ENCODE measurements at regions not wholly inside any gene's neighbourhood (a gene's known extent, or its start where the extent isn't known, plus 50 kb on each side); places are given as distances from the start of the nearest gene placed in this dataset.

DNA sequence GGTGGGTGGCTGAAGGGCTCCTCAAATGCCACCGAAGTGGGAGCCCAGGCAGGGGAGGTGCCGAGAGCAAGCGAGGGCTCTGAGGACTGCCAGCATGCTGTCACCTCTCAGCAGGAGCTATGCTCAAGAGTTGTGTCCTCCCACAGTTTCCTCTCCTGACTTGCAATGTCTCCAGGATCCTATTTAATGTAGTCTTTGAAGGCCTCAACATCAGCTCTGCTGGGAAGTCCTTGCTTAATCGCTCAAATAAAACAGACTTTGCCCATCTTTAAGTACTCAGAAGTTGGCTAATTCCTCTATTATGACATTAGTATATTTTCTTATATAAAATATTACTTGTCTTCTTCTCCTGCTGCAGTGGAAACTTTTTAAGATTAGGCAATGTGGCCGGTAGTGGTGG is 154.2 kb upstream of the NRIP1 start:
- no peak overlapping the region for H2AFZ ChIP-seq (ENCODE audit: low read length)
- no peaks in the 10 kb centered on the region for H4K20me1 ChIP-seq (ENCODE audit: insufficient read depth, low read length)
- H3K4me2 ChIP-seq (ENCODE audit: low read length) = no peak overlapping the region
- BruUV-seq (replicated peaks) = no TSS peak
- no peaks in the 10 kb centered on the region for H3K9me2 ChIP-seq (ENCODE audit: insufficient read depth, low read length)
- intact Hi-C loops (cut with micrococcal nuclease; ENCODE audit: unreplicated experiment) = no loop called here
- no peaks in the 10 kb centered on the region for H3K36me3 ChIP-seq (ENCODE audit: insufficient read depth, low read length)
- H3K4me3 ChIP-seq (ENCODE audit: low read depth, low read length, poor library complexity, severe bottlenecking) = no peak overlapping the region
- TF ChIP-seq, protein P1, sequence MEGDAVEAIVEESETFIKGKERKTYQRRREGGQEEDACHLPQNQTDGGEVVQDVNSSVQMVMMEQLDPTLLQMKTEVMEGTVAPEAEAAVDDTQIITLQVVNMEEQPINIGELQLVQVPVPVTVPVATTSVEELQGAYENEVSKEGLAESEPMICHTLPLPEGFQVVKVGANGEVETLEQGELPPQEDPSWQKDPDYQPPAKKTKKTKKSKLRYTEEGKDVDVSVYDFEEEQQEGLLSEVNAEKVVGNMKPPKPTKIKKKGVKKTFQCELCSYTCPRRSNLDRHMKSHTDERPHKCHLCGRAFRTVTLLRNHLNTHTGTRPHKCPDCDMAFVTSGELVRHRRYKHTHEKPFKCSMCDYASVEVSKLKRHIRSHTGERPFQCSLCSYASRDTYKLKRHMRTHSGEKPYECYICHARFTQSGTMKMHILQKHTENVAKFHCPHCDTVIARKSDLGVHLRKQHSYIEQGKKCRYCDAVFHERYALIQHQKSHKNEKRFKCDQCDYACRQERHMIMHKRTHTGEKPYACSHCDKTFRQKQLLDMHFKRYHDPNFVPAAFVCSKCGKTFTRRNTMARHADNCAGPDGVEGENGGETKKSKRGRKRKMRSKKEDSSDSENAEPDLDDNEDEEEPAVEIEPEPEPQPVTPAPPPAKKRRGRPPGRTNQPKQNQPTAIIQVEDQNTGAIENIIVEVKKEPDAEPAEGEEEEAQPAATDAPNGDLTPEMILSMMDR (conservative IDR thresholded peaks at IDR 0.05; ENCODE audit: low read length) = no peak
- no peak for TF ChIP-seq EZH2phosphoT487 (IDR thresholded peaks at IDR 0.05; ENCODE audit: borderline replicate concordance, low read depth, low read length)
- no peak for DNase-seq (ENCODE audit: low spot score)
- H3K4me1 ChIP-seq (ENCODE audit: insufficient read depth, low read length, poor library complexity, severe bottlenecking) = no peaks in the 10 kb centered on the region
- ChIA-PET CTCF (ENCODE audit: unreplicated experiment) (no interaction called here), POLR2A (no interaction called here)
- no peaks in the 10 kb centered on the region for H3K79me2 ChIP-seq (ENCODE audit: insufficient read depth, low read depth, low read length)
- H3K27ac ChIP-seq (ENCODE audit: low read depth, low read length, poor library complexity, severe bottlenecking) = no peak overlapping the region
- no peaks in the 10 kb centered on the region for H3K9me3 ChIP-seq (ENCODE audit: low read length)

DNA sequence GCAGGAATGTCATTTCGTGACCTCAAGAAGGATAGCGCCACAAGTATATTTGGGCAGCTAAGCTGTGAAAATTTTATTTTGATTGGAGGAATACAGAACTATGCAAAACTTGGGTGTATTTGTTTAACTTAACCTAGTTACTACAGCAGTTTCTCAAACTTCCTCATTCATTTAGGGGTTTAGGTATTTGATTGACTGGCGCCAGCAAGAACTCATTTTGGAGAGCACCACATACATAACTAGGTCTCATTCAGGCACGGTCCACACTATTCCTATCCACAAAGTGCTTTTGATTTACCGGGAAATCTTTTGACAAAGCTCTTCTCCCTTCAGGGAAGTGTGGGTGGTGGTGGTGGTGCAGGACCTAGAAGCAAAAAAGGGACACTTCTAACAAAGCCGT is 155.1 kb upstream of the NRIP1 start:
- TF ChIP-seq, protein P1 (conservative IDR thresholded peaks at IDR 0.05; ENCODE audit: low read length) = no peak
- no peak for TF ChIP-seq EZH2phosphoT487 (IDR thresholded peaks at IDR 0.05; ENCODE audit: borderline replicate concordance, low read depth, low read length)
- no peaks in the 10 kb centered on the region for H3K79me2 ChIP-seq (ENCODE audit: insufficient read depth, low read depth, low read length)
- POLR2A ChIA-PET = no interaction called here
- BruUV-seq (replicated peaks) = no TSS peak
- no peak overlapping the region for H2AFZ ChIP-seq (ENCODE audit: low read length)
- no peaks in the 10 kb centered on the region for H3K4me1 ChIP-seq (ENCODE audit: insufficient read depth, low read length, poor library complexity, severe bottlenecking)
- H3K36me3 ChIP-seq (ENCODE audit: insufficient read depth, low read length) = no peaks in the 10 kb centered on the region
- H3K4me2 ChIP-seq (ENCODE audit: low read length) = no peak overlapping the region
- H3K4me3 ChIP-seq (ENCODE audit: low read depth, low read length, poor library complexity, severe bottlenecking) = no peak overlapping the region
- H3K9me2 ChIP-seq (ENCODE audit: insufficient read depth, low read length) = no peaks in the 10 kb centered on the region
- H3K9me3 ChIP-seq (ENCODE audit: low read length) = no peaks in the 10 kb centered on the region
- CTCF ChIA-PET (ENCODE audit: unreplicated experiment) = no interaction called here
- intact Hi-C loops (cut with micrococcal nuclease; ENCODE audit: unreplicated experiment) = no loop called here
- no peak overlapping the region for H3K27ac ChIP-seq (ENCODE audit: low read depth, low read length, poor library complexity, severe bottlenecking)
- no peaks in the 10 kb centered on the region for H4K20me1 ChIP-seq (ENCODE audit: insufficient read depth, low read length)
- DNase-seq (ENCODE audit: low spot score) = no peak

DNA sequence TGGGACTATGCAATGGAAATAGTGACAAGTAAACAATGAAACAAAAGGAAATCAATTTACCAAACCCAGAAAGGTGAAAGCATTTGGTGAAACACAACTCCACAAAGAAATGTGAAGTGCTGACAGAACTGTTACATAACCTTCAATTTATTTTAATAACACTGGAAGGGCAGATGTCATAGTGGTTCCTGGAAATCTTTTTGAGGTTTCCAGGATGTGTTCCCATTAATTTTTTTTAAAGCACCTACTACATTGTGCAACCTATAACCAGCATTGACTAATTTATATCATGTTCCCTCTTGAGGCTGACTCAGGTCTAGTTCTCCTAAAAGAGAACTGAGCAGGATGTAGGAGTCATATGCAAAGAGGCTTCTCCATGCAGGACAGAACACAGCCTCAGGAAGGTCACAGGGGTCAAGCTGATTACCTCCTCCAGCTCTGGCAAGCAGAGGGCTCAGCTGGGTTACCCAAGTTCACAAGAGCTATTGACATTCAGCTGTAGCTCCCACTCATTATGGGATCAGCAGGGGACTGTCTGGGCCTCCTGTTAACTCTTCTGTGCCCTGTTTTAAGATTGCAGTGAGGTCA is 157.1 kb upstream of the NRIP1 start:
- H3K9me3 ChIP-seq (ENCODE audit: low read length) = no peaks in the 10 kb centered on the region
- ChIA-PET POLR2A (interaction anchor here (0.7 to 1.4 kb wide), 2 partner anchors 10 kb away, joined by 3 to 4 read pairs; no protein-coding TSS in a partner anchor), CTCF (ENCODE audit: unreplicated experiment) (no interaction called here)
- no peak overlapping the region for H2AFZ ChIP-seq (ENCODE audit: low read length)
- no peak for DNase-seq (ENCODE audit: low spot score)
- no TSS peak for BruUV-seq (replicated peaks)
- H3K9me2 ChIP-seq (ENCODE audit: insufficient read depth, low read length) = no peaks in the 10 kb centered on the region
- no peak overlapping the region for H3K4me3 ChIP-seq (ENCODE audit: low read depth, low read length, poor library complexity, severe bottlenecking)
- TF ChIP-seq, protein P1 (conservative IDR thresholded peaks at IDR 0.05; ENCODE audit: low read length) = no peak
- TF ChIP-seq EZH2phosphoT487 (IDR thresholded peaks at IDR 0.05; ENCODE audit: borderline replicate concordance, low read depth, low read length) = no peak
- no peak overlapping the region for H3K27ac ChIP-seq (ENCODE audit: low read depth, low read length, poor library complexity, severe bottlenecking)
- H3K36me3 ChIP-seq (ENCODE audit: insufficient read depth, low read length) = no peaks in the 10 kb centered on the region
- H4K20me1 ChIP-seq (ENCODE audit: insufficient read depth, low read length) = no peaks in the 10 kb centered on the region
- intact Hi-C loops (cut with micrococcal nuclease; ENCODE audit: unreplicated experiment) = no loop called here
- H3K4me1 ChIP-seq (ENCODE audit: insufficient read depth, low read length, poor library complexity, severe bottlenecking) = no peaks in the 10 kb centered on the region
- H3K4me2 ChIP-seq (ENCODE audit: low read length) = no peak overlapping the region
- no peaks in the 10 kb centered on the region for H3K79me2 ChIP-seq (ENCODE audit: insufficient read depth, low read depth, low read length)

Data from OCI-LY7 (cell line).